ENCODE measurements at regions not wholly inside any gene's neighbourhood (a gene's known extent, or its start where the extent isn't known, plus 50 kb on each side); places are given as distances from the start of the nearest gene placed in this dataset.

- Histone ChIP-seq H3K4me3 (no peak overlapping the region), H3F3A (ENCODE audit: low read depth) (no peaks in the 10 kb centered on the region), H3K4me2 (no peak overlapping the region), H4K20me1 (ENCODE audit: low read depth) (no peaks in the 10 kb centered on the region), H3K9me3 (ENCODE audit: low read depth) (no peaks in the 10 kb centered on the region), H3K27me3 (no peaks in the 10 kb centered on the region), H3K27ac (no peak overlapping the region), H3K36me3 (no peaks in the 10 kb centered on the region), H2AFZ (replicated peaks) (no peak overlapping the region), H3K9ac (no peak overlapping the region), H3K4me1 (no peaks in the 10 kb centered on the region), H3K79me2 (ENCODE audit: low read depth) (no peaks in the 10 kb centered on the region)
- no peaks in the 10 kb centered on the region for H3K4me1 Mint-ChIP-seq
- no peak for DNase-seq (ENCODE audit: low spot score)
- no peak overlapping the region for H3K4me3 Mint-ChIP-seq
- H3K36me3 Mint-ChIP-seq = no peaks in the 10 kb centered on the region
- TF ChIP-seq EZH2 (IDR thresholded peaks at IDR 0.05) = no peak
- no peak for TF ChIP-seq EZH2phosphoT487 (IDR thresholded peaks at IDR 0.05)
- no peak for TF ChIP-seq CTCF (IDR thresholded peaks at IDR 0.05)
- H3K27ac Mint-ChIP-seq = no peak overlapping the region
- no peaks in the 10 kb centered on the region for H3K9me3 Mint-ChIP-seq
- H3K27me3 Mint-ChIP-seq (ENCODE audit: insufficient read depth, low read depth) = no peaks in the 10 kb centered on the region
Observed at GRCh38 chr9:22773501-22774220, 327.0 kb downstream of the DMRTA1 start.

- no peak for DNase-seq (ENCODE audit: low spot score)
- H3K4me2 ChIP-seq = no peak overlapping the region
- no peaks in the 10 kb centered on the region for H3K36me3 ChIP-seq
- H3K9me3 ChIP-seq (ENCODE audit: low read depth) = no peaks in the 10 kb centered on the region
- TF ChIP-seq CTCF (IDR thresholded peaks at IDR 0.05) (no peak), EZH2phosphoT487 (IDR thresholded peaks at IDR 0.05) (no peak), EZH2 (IDR thresholded peaks at IDR 0.05) (no peak)
- no peak overlapping the region for H2AFZ ChIP-seq (replicated peaks)
- H4K20me1 ChIP-seq (ENCODE audit: low read depth) = no peaks in the 10 kb centered on the region
- Mint-ChIP-seq H3K9me3 (peaks cover 5% of the 10 kb centered on the region), H3K36me3 (no peaks in the 10 kb centered on the region), H3K27me3 (ENCODE audit: insufficient read depth, low read depth) (no peaks in the 10 kb centered on the region), H3K27ac (no peak overlapping the region), H3K4me3 (no peak overlapping the region), H3K4me1 (no peaks in the 10 kb centered on the region)
- H3F3A ChIP-seq (ENCODE audit: low read depth) = no peaks in the 10 kb centered on the region
- no peak overlapping the region for H3K4me3 ChIP-seq
- H3K79me2 ChIP-seq (ENCODE audit: low read depth) = no peaks in the 10 kb centered on the region
- no peaks in the 10 kb centered on the region for H3K4me1 ChIP-seq
- H3K9ac ChIP-seq = no peak overlapping the region
- H3K27me3 ChIP-seq = no peaks in the 10 kb centered on the region
- H3K27ac ChIP-seq = no peak overlapping the region
Observed at GRCh38 chr9:22790329-22790728, 343.7 kb downstream of the DMRTA1 start.

GRCh38 chr9:22808876-22809275, 362.3 kb downstream of the DMRTA1 start:
- Mint-ChIP-seq H3K4me3 (no peak overlapping the region), H3K4me1 (no peaks in the 10 kb centered on the region), H3K9me3 (no peaks in the 10 kb centered on the region), H3K27me3 (ENCODE audit: insufficient read depth, low read depth) (no peaks in the 10 kb centered on the region), H3K27ac (no peak overlapping the region), H3K36me3 (no peaks in the 10 kb centered on the region)
- no peak overlapping the region for H2AFZ ChIP-seq (replicated peaks)
- no peaks in the 10 kb centered on the region for H3K79me2 ChIP-seq (ENCODE audit: low read depth)
- no peak for TF ChIP-seq EZH2 (IDR thresholded peaks at IDR 0.05)
- no peak for TF ChIP-seq EZH2phosphoT487 (IDR thresholded peaks at IDR 0.05)
- no peak for TF ChIP-seq CTCF (IDR thresholded peaks at IDR 0.05)
- H3K4me3 ChIP-seq = no peak overlapping the region
- H3K9me3 ChIP-seq (ENCODE audit: low read depth) = no peaks in the 10 kb centered on the region
- H3K36me3 ChIP-seq = no peaks in the 10 kb centered on the region
- H3K9ac ChIP-seq = no peak overlapping the region
- no peak overlapping the region for H3K4me2 ChIP-seq
- H3F3A ChIP-seq (ENCODE audit: low read depth) = no peaks in the 10 kb centered on the region
- no peaks in the 10 kb centered on the region for H4K20me1 ChIP-seq (ENCODE audit: low read depth)
- no peaks in the 10 kb centered on the region for H3K27me3 ChIP-seq
- no peaks in the 10 kb centered on the region for H3K4me1 ChIP-seq
- no peak for DNase-seq (ENCODE audit: low spot score)
- no peak overlapping the region for H3K27ac ChIP-seq

Measured in neural progenitor cell (in vitro differentiated cells).